ENCODE measurements at regions not wholly inside any gene's neighbourhood (a gene's known extent, or its start where the extent isn't known, plus 50 kb on each side); places are given as distances from the start of the nearest gene placed in this dataset.

DNA sequence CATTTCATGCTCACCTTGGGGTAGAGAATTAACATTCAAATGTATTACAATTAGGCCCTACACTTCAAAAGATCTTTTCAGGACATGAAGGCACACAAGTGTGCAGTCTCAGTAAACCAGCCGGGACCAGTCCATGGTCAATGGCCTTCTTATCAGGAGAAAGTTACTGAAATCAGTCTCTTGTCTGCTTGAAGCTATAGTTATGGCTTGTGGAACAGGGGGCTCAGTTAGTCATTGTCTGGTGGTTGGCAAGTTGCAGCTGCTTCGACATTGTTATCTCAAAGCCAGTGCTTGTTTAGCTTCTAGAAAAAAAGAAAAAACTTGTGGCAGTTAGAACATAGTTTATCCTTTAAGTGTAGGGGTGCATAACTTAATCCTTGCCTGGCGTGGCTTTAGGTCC, 213.1 kb upstream of the ACO1 start:
- H2AFZ ChIP-seq (ENCODE audit: low read depth, low read length) = no peak overlapping the region
- H3K4me1 ChIP-seq (ENCODE audit: low read length) = no peaks in the 10 kb centered on the region
- no peaks in the 10 kb centered on the region for H3K79me2 ChIP-seq (ENCODE audit: low read length)
- no peaks in the 10 kb centered on the region for H3K9me3 ChIP-seq (ENCODE audit: insufficient read depth, low read length)
- no peak overlapping the region for H3K4me3 ChIP-seq (ENCODE audit: low read length)
- no peak overlapping the region for H3K4me2 ChIP-seq (ENCODE audit: low read length)
- TF ChIP-seq EZH2phosphoT487 (IDR thresholded peaks at IDR 0.05; ENCODE audit: low read depth) = no peak
- TF ChIP-seq, protein P1, sequence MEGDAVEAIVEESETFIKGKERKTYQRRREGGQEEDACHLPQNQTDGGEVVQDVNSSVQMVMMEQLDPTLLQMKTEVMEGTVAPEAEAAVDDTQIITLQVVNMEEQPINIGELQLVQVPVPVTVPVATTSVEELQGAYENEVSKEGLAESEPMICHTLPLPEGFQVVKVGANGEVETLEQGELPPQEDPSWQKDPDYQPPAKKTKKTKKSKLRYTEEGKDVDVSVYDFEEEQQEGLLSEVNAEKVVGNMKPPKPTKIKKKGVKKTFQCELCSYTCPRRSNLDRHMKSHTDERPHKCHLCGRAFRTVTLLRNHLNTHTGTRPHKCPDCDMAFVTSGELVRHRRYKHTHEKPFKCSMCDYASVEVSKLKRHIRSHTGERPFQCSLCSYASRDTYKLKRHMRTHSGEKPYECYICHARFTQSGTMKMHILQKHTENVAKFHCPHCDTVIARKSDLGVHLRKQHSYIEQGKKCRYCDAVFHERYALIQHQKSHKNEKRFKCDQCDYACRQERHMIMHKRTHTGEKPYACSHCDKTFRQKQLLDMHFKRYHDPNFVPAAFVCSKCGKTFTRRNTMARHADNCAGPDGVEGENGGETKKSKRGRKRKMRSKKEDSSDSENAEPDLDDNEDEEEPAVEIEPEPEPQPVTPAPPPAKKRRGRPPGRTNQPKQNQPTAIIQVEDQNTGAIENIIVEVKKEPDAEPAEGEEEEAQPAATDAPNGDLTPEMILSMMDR (IDR thresholded peaks at IDR 0.05; ENCODE audit: low read depth, low read length) = no peak
- no peak overlapping the region for H3K9ac ChIP-seq (ENCODE audit: low read length)
- no peaks in the 10 kb centered on the region for H4K20me1 ChIP-seq (ENCODE audit: insufficient read depth, low read length)
- no peaks in the 10 kb centered on the region for H3K27me3 ChIP-seq (ENCODE audit: low read depth, low read length)
- no peaks in the 10 kb centered on the region for H3K36me3 ChIP-seq (replicated peaks; ENCODE audit: low read depth, low read length)
- H3K27ac ChIP-seq (ENCODE audit: low read length) = no peak overlapping the region

DNA sequence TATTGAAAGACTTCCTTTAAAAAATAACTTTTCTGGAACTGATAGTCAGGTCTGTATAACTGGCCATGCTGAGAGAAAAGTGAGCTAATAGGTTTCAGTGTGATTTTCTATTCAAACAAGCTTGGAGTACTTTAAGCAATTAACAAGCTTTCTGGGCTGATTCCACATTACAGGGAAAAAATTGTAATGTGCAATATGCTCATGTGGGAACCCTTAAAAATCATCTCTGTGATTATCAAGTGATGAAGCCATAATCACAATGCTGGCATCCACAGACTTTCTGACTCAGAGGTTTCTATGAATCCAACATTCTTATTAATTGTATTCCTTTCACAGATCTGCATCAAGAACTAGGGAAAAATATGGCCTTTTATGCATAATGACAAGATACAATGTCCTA, 212.2 kb upstream of the ACO1 start:
- H3K27ac ChIP-seq (ENCODE audit: low read length) = no peak overlapping the region
- H4K20me1 ChIP-seq (ENCODE audit: insufficient read depth, low read length) = no peaks in the 10 kb centered on the region
- no peaks in the 10 kb centered on the region for H3K79me2 ChIP-seq (ENCODE audit: low read length)
- H3K27me3 ChIP-seq (ENCODE audit: low read depth, low read length) = no peaks in the 10 kb centered on the region
- no peak overlapping the region for H3K4me3 ChIP-seq (ENCODE audit: low read length)
- H3K36me3 ChIP-seq (replicated peaks; ENCODE audit: low read depth, low read length) = no peaks in the 10 kb centered on the region
- TF ChIP-seq, protein P1 (IDR thresholded peaks at IDR 0.05; ENCODE audit: low read depth, low read length) = no peak
- no peak for TF ChIP-seq EZH2phosphoT487 (IDR thresholded peaks at IDR 0.05; ENCODE audit: low read depth)
- H3K4me1 ChIP-seq (ENCODE audit: low read length) = no peaks in the 10 kb centered on the region
- H3K9ac ChIP-seq (ENCODE audit: low read length) = no peak overlapping the region
- no peak overlapping the region for H2AFZ ChIP-seq (ENCODE audit: low read depth, low read length)
- H3K4me2 ChIP-seq (ENCODE audit: low read length) = no peak overlapping the region
- no peaks in the 10 kb centered on the region for H3K9me3 ChIP-seq (ENCODE audit: insufficient read depth, low read length)

DNA sequence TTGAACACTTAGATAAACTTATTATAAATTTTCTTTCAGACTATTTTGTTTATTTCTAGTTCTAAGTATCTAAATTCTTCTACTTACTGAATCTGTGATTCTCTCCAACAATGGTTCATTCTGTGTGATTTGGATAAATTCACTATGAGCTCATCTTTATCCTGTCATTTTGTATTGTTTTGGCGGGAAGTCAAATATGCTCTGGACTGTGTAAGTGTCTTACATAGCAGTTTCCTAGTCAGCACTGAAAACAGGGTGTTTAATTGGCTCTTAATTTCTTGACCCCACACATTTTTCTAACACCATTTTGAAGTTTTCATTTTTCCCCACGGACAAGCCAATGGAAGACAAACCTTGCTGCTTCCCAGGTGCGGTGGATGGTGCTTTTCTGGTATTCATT, 207.0 kb upstream of the ACO1 start:
- H3K4me2 ChIP-seq (ENCODE audit: low read length) = no peak overlapping the region
- no peaks in the 10 kb centered on the region for H3K79me2 ChIP-seq (ENCODE audit: low read length)
- no peak overlapping the region for H2AFZ ChIP-seq (ENCODE audit: low read depth, low read length)
- no peaks in the 10 kb centered on the region for H3K36me3 ChIP-seq (replicated peaks; ENCODE audit: low read depth, low read length)
- no peaks in the 10 kb centered on the region for H3K9me3 ChIP-seq (ENCODE audit: insufficient read depth, low read length)
- H3K27ac ChIP-seq (ENCODE audit: low read length) = no peak overlapping the region
- H3K9ac ChIP-seq (ENCODE audit: low read length) = no peak overlapping the region
- no peaks in the 10 kb centered on the region for H4K20me1 ChIP-seq (ENCODE audit: insufficient read depth, low read length)
- no peaks in the 10 kb centered on the region for H3K27me3 ChIP-seq (ENCODE audit: low read depth, low read length)
- no peaks in the 10 kb centered on the region for H3K4me1 ChIP-seq (ENCODE audit: low read length)
- no peak overlapping the region for H3K4me3 ChIP-seq (ENCODE audit: low read length)
- no peak for TF ChIP-seq EZH2phosphoT487 (IDR thresholded peaks at IDR 0.05; ENCODE audit: low read depth)
- TF ChIP-seq, protein P1 (IDR thresholded peaks at IDR 0.05; ENCODE audit: low read depth, low read length) = no peak

DNA sequence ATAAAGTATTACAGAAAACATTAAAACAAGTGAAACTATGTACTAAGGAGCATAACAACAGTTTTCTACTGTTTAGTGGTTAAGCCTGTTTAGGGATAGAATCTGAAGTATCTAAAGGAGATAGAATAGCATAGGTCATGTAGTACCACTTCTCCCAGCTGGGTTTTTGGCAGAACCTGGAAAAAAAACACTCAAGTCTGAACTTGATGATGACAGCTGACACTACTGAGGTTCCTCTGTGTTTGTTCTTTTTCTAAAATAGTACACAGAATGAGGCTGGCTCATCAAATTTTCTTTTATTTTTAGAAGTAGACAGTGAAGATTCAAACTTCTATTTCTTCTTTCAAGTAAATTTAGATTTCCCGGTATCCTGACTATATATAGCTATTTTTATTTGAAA, 203.8 kb upstream of the ACO1 start:
- Histone ChIP-seq H3K9ac (ENCODE audit: low read length) (no peak overlapping the region), H3K4me3 (ENCODE audit: low read length) (no peak overlapping the region), H3K79me2 (ENCODE audit: low read length) (no peaks in the 10 kb centered on the region), H3K36me3 (replicated peaks; ENCODE audit: low read depth, low read length) (no peaks in the 10 kb centered on the region), H3K9me3 (ENCODE audit: insufficient read depth, low read length) (no peaks in the 10 kb centered on the region), H2AFZ (ENCODE audit: low read depth, low read length) (no peak overlapping the region), H3K27ac (ENCODE audit: low read length) (no peak overlapping the region), H3K4me2 (ENCODE audit: low read length) (no peak overlapping the region), H3K27me3 (ENCODE audit: low read depth, low read length) (no peaks in the 10 kb centered on the region), H3K4me1 (ENCODE audit: low read length) (no peaks in the 10 kb centered on the region), H4K20me1 (ENCODE audit: insufficient read depth, low read length) (no peaks in the 10 kb centered on the region)
- TF ChIP-seq, protein P1 (IDR thresholded peaks at IDR 0.05; ENCODE audit: low read depth, low read length) = no peak
- TF ChIP-seq EZH2phosphoT487 (IDR thresholded peaks at IDR 0.05; ENCODE audit: low read depth) = no peak
